HG02973 (cell line): ENCODE measurements at regions not wholly inside any gene's neighbourhood (a gene's known extent, or its start where the extent isn't known, plus 50 kb on each side); places are given as distances from the start of the nearest gene placed in this dataset.
A peak's percentile ranks its signal among the peaks of the same experiment; 100 is the strongest.
"Not testable (repeated sequence)": the region's sequence is repeated elsewhere in the genome, so short reads cannot be mapped to it uniquely, and the experiment has no call there.

Source experiments
- ATAC-seq: cut with Tn5 transposase; IDR thresholded peaks from one replicate; pipeline ENCODE4 v1.9.1; 2021; ENCODE audit warnings: moderate library complexity; ENCODE audit not compliant: unreplicated experiment

GRCh38 chr13:40026741-40027140 is 371.3 kb downstream of the COG6 start:
- ATAC-seq: peak; percentile 29

- ATAC-seq: no peak
These were observed 373.0 kb downstream of the COG6 start for GRCh38 chr13:40028446-40028845.

GRCh38 chr13:40031031-40031430 is 375.6 kb downstream of the COG6 start:
- no peak for ATAC-seq

GRCh38 chr13:40039061-40039460 is 383.6 kb downstream of the COG6 start:
- ATAC-seq: no peak

- ATAC-seq: no peak
These were observed 387.5 kb downstream of the COG6 start for GRCh38 chr13:40042991-40043390.

- ATAC-seq: no peak
These were observed 388.3 kb downstream of the COG6 start for GRCh38 chr13:40043764-40044163.

GRCh38 chr13:40047322-40047771 is 391.9 kb downstream of the COG6 start:
- peak; percentile 68 for ATAC-seq

GRCh38 chr13:40048551-40048950 is 393.1 kb downstream of the COG6 start:
- ATAC-seq: no peak

GRCh38 chr13:40052954-40053353 is 397.5 kb downstream of the COG6 start:
- no peak for ATAC-seq

- no peak for ATAC-seq
These were observed 397.9 kb downstream of the COG6 start for GRCh38 chr13:40053401-40053800.

GRCh38 chr13:40054422-40054821 is 399.0 kb downstream of the COG6 start:
- ATAC-seq: not testable (repeated sequence)

- no peak for ATAC-seq
These were observed 401.6 kb downstream of the COG6 start for GRCh38 chr13:40056898-40057619.

GRCh38 chr13:40058757-40059236 is 403.3 kb downstream of the COG6 start:
- no peak for ATAC-seq

- ATAC-seq: no peak
These were observed 404.2 kb downstream of the COG6 start for GRCh38 chr13:40059540-40060232.

GRCh38 chr13:40060296-40061007 is 405.0 kb downstream of the COG6 start:
- ATAC-seq: peak; percentile 72

- ATAC-seq: no peak
These were observed 406.3 kb downstream of the COG6 start for GRCh38 chr13:40061466-40062450.

- ATAC-seq: no peak
These were observed 407.8 kb downstream of the COG6 start for GRCh38 chr13:40063278-40063698.

GRCh38 chr13:40063703-40064102 is 408.2 kb downstream of the COG6 start:
- no peak for ATAC-seq

GRCh38 chr13:40064154-40065097 is 409.0 kb downstream of the COG6 start:
- ATAC-seq: no peak
